GM21447 (cell line): ENCODE measurements at regions not wholly inside any gene's neighbourhood (a gene's known extent, or its start where the extent isn't known, plus 50 kb on each side); places are given as distances from the start of the nearest gene placed in this dataset.
A peak's percentile ranks its signal among the peaks of the same experiment; 100 is the strongest.

Source experiments
- ATAC-seq: cut with Tn5 transposase; IDR thresholded peaks from one replicate; pipeline ENCODE4 v1.9.1; 2021; ENCODE audit not compliant: unreplicated experiment

- ATAC-seq, result no peak
Observed at GRCh38 chrX:114332766-114333165, 251.1 kb upstream of the HTR2C start.

GRCh38 chrX:114334473-114334982, 249.4 kb upstream of the HTR2C start:
- ATAC-seq, result no peak

- no peak for ATAC-seq
Observed at GRCh38 chrX:114338870-114339269, 245.0 kb upstream of the HTR2C start.

GRCh38 chrX:114344756-114345349, 239.0 kb upstream of the HTR2C start:
- peak; percentile 74 for ATAC-seq

- ATAC-seq, result no peak
Observed at GRCh38 chrX:114361076-114361725, 222.7 kb upstream of the HTR2C start.

DNA sequence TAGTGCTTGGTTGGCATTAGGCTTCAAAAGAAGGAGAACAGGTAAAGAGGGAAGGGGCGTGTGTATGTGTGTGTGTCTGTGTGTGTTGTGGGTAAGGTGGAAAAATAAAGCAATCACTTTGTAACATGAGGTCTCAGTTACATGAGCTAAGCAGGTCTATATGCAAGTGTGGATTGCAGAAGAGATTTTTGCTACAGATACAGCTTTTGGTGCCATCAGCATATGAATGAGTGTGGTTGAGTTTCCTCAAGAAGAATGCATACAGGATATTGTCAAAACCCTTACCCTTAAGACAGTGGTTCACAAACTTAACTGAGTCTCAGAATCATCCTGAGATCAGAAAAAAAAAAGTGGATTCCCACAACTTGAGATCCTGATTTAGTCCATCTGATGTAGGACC, 220.5 kb upstream of the HTR2C start:
- ATAC-seq, result no peak

- no peak for ATAC-seq
Observed at GRCh38 chrX:114365065-114365834, 218.6 kb upstream of the HTR2C start.

- ATAC-seq, result no peak
Observed at GRCh38 chrX:114372937-114373336, 210.9 kb upstream of the HTR2C start.

- ATAC-seq, result no peak
Observed at GRCh38 chrX:114390251-114390796, 193.6 kb upstream of the HTR2C start.
